IMR-90 (cell line): ENCODE measurements at regions not wholly inside any gene's neighbourhood (a gene's known extent, or its start where the extent isn't known, plus 50 kb on each side); places are given as distances from the start of the nearest gene placed in this dataset.

Experiments
- ATAC-seq: fragments of 200-7000 bp; cut with Tn5 transposase; 2 replicates; pipeline ENCODE4 v1.9.1; 2020; ENCODE audit warnings: low read depth, mild to moderate bottlenecking, moderate library complexity
- BruUV-seq: library from RNA; stranded (reverse); fragments of 400-500 nt; replicated peaks from 2 replicates; lab custom pipeline; 2021; lab: Mats Ljungman, UMichigan
- CTCF ChIA-PET: fragments of 300-600 bp; formaldehyde crosslinking; extraction: SDS; loops from one replicate; lab custom pipeline; 2021; ENCODE audit warnings: antibody characterized with exemption; lab: Yijun Ruan, JAX
- POLR2A ChIA-PET: fragments of 300-600 bp; sonication (Branson Sonifier 250); formaldehyde crosslinking; loops from one replicate; lab custom pipeline; 2022; ENCODE audit warnings: antibody characterized with exemption; ENCODE audit not compliant: unreplicated experiment; lab: Charles Lee
- DNase-seq: peaks from one replicate; pipeline ENCODE4 v3.0.0; 2013
- H2AFZ ChIP-seq: replicated peaks from 2 replicates; pipeline ENCODE3; 2013; ENCODE audit warnings: low read length, mild to moderate bottlenecking; ENCODE audit not compliant: poor library complexity
- H2AK5ac ChIP-seq: 2 replicates; pipeline ENCODE4 v1.6.1; 2013; ENCODE audit warnings: low read depth, low read length, inconsistent platforms
- H2AK9ac ChIP-seq: replicated peaks from 2 replicates; pipeline ENCODE3; 2013; ENCODE audit warnings: mild to moderate bottlenecking, low read depth, low read length, moderate library complexity; ENCODE audit not compliant: poor library complexity
- H2BK120ac ChIP-seq: 2 replicates; pipeline ENCODE4 v1.6.1; 2013; ENCODE audit warnings: low read depth, low read length, inconsistent platforms
- H2BK15ac ChIP-seq: 3 replicates; pipeline ENCODE4 v1.6.1; 2013; ENCODE audit warnings: low read depth, low read length, inconsistent platforms
- H2BK20ac ChIP-seq: 2 replicates; pipeline ENCODE4 v1.6.1; 2013; ENCODE audit warnings: low read depth, mild to moderate bottlenecking, inconsistent platforms, low read length, moderate library complexity
- H2BK5ac ChIP-seq: 2 replicates; pipeline ENCODE4 v1.6.1; 2013; ENCODE audit warnings: mild to moderate bottlenecking, low read depth, low read length, inconsistent platforms; ENCODE audit not compliant: poor library complexity, severe bottlenecking
- H3K14ac ChIP-seq: replicated peaks from 2 replicates; pipeline ENCODE4 v1.6.1; 2013; ENCODE audit warnings: low read depth, low read length, inconsistent platforms
- H3K18ac ChIP-seq: 2 replicates; pipeline ENCODE4 v1.6.1; 2013; ENCODE audit warnings: low read depth, low read length, control low read depth
- H3K23ac ChIP-seq: 2 replicates; pipeline ENCODE4 v1.6.1; 2013; ENCODE audit warnings: low read depth, low read length, inconsistent platforms
- H3K27ac ChIP-seq: 2 replicates; pipeline ENCODE4 v1.5.1; 2013; ENCODE audit warnings: mild to moderate bottlenecking, control low read depth, low read length; ENCODE audit not compliant: insufficient read depth
- H3K27me3 ChIP-seq: 2 replicates; pipeline ENCODE4 v1.6.1; 2013; ENCODE audit warnings: low read length; ENCODE audit not compliant: control insufficient read depth, insufficient read depth
- H3K36me3 ChIP-seq: 2 replicates; pipeline ENCODE4 v1.6.1; 2013; ENCODE audit warnings: low read length, mixed read lengths; ENCODE audit not compliant: control insufficient read depth, insufficient read depth
- H3K4ac ChIP-seq: 2 replicates; pipeline ENCODE4 v1.6.1; 2013; ENCODE audit warnings: low read depth, low read length, inconsistent platforms
- H3K4me1 ChIP-seq: 2 replicates; pipeline ENCODE4 v1.6.1; 2013; ENCODE audit warnings: low read length, mixed read lengths; ENCODE audit not compliant: control insufficient read depth, insufficient read depth
- H3K4me2 ChIP-seq: 2 replicates; pipeline ENCODE4 v1.6.1; 2013; ENCODE audit warnings: low read depth, mild to moderate bottlenecking, control low read depth, low read length, moderate library complexity
- H3K4me3 ChIP-seq: 2 replicates; pipeline ENCODE4 v1.5.1; 2013; ENCODE audit warnings: low read depth, mild to moderate bottlenecking, control low read depth, low read length, moderate library complexity; ENCODE audit not compliant: insufficient read depth
- H3K56ac ChIP-seq: 2 replicates; pipeline ENCODE4 v1.6.1; 2013; ENCODE audit warnings: low read length, inconsistent platforms; ENCODE audit not compliant: insufficient read depth; ENCODE audit errors: extremely low read depth
- H3K79me1 ChIP-seq, 2 experiments: 2 replicates each; pipeline ENCODE4 v1.6.1; 2013; ENCODE audit warnings: low read length in 2 of 2, inconsistent platforms in 1 of 2, low read depth in 1 of 2
- H3K9ac ChIP-seq: 2 replicates; pipeline ENCODE4 v1.6.1; 2013; ENCODE audit warnings: low read depth, low read length, control low read depth
- H3K9me1 ChIP-seq: 2 replicates; pipeline ENCODE4 v1.6.1; 2013; ENCODE audit warnings: low read length, inconsistent platforms; ENCODE audit not compliant: insufficient read depth
- H3K9me3 ChIP-seq: 2 replicates; pipeline ENCODE4 v1.6.1; 2013; ENCODE audit warnings: low read length; ENCODE audit not compliant: control insufficient read depth, insufficient read depth
- H4K20me1 ChIP-seq: 2 replicates; pipeline ENCODE4 v1.6.1; 2013; ENCODE audit warnings: low read length, inconsistent platforms; ENCODE audit not compliant: insufficient read depth
- H4K5ac ChIP-seq: 2 replicates; pipeline ENCODE4 v1.6.1; 2013; ENCODE audit warnings: mild to moderate bottlenecking, low read depth, low read length, control low read depth
- H4K8ac ChIP-seq, 2 experiments: 2 replicates each; pipeline ENCODE4 v1.6.1; 2013; ENCODE audit warnings: low read depth in 2 of 2, low read length in 2 of 2, control low read depth in 1 of 2, inconsistent platforms in 1 of 2
- H4K91ac ChIP-seq: 2 replicates; pipeline ENCODE4 v1.6.1; 2013; ENCODE audit warnings: low read depth, low read length, inconsistent platforms; ENCODE audit not compliant: insufficient read depth
- BHLHE40 ChIP-seq: fragments of 150-350 bp; IDR thresholded peaks from 2 replicates; pipeline ENCODE4 v1.6.1; 2016; ENCODE audit warnings: mild to moderate bottlenecking, low read depth, low read length
- CEBPB ChIP-seq: IDR thresholded peaks from 2 replicates; pipeline ENCODE4 v1.6.1; 2012; ENCODE audit warnings: low read depth, low read length, improper control_type of control experiment
- CHD1 ChIP-seq: IDR thresholded peaks from 2 replicates; pipeline ENCODE4 v1.6.1; 2012; ENCODE audit warnings: low read depth, low read length, improper control_type of control experiment
- CTCF ChIP-seq: conservative IDR thresholded peaks from 2 replicates; pipeline ENCODE4 v1.5.1; 2012; ENCODE audit warnings: mild to moderate bottlenecking, low read depth, low read length, improper control_type of control experiment
- ELK1 ChIP-seq: fragments of 150-350 bp; IDR thresholded peaks from 2 replicates; pipeline ENCODE4 v1.6.1; 2016; ENCODE audit warnings: low read depth, mild to moderate bottlenecking, low read length, moderate library complexity, borderline replicate concordance
- FOS ChIP-seq: fragments of 150-350 bp; IDR thresholded peaks from 2 replicates; pipeline ENCODE4 v1.6.1; 2016; ENCODE audit warnings: low read depth, low read length
- MAFK ChIP-seq: IDR thresholded peaks from 2 replicates; pipeline ENCODE4 v1.6.1; 2012; ENCODE audit warnings: low read depth, low read length, improper control_type of control experiment
- MAZ ChIP-seq: IDR thresholded peaks from 2 replicates; pipeline ENCODE4 v1.6.1; 2012; ENCODE audit warnings: low read depth, mild to moderate bottlenecking, low read length, improper control_type of control experiment, moderate library complexity, borderline replicate concordance
- MXI1 ChIP-seq: IDR thresholded peaks from 2 replicates; pipeline ENCODE4 v1.6.1; 2012; ENCODE audit warnings: low read depth, mild to moderate bottlenecking, low read length, moderate library complexity, borderline replicate concordance
- NFE2L2 ChIP-seq: fragments of 150-350 bp; IDR thresholded peaks from 2 replicates; pipeline ENCODE4 v1.6.1; 2016; ENCODE audit warnings: low read depth, mild to moderate bottlenecking, low read length
- POLR2A ChIP-seq: IDR thresholded peaks from 2 replicates; pipeline ENCODE4 v1.6.1; 2012; ENCODE audit warnings: mild to moderate bottlenecking, low read depth, low read length
- RAD21 ChIP-seq: IDR thresholded peaks from 2 replicates; pipeline ENCODE4 v1.6.1; 2012; ENCODE audit warnings: low read length, improper control_type of control experiment
- RCOR1 ChIP-seq: IDR thresholded peaks from 2 replicates; pipeline ENCODE4 v1.6.1; 2012; ENCODE audit warnings: mild to moderate bottlenecking, low read length, improper control_type of control experiment; ENCODE audit not compliant: insufficient replicate concordance
- RFX5 ChIP-seq: IDR thresholded peaks from 2 replicates; pipeline ENCODE4 v1.8.0; 2012; ENCODE audit warnings: low read depth, mild to moderate bottlenecking, low read length, moderate library complexity
- SMC3 ChIP-seq: fragments of 150-350 bp; IDR thresholded peaks from 2 replicates; pipeline ENCODE4 v1.6.1; 2016; ENCODE audit warnings: low read depth, mild to moderate bottlenecking, antibody characterized with exemption, low read length, moderate library complexity
- USF2 ChIP-seq: fragments of 150-350 bp; IDR thresholded peaks from 2 replicates; pipeline ENCODE4 v1.6.1; 2017; ENCODE audit warnings: mild to moderate bottlenecking, antibody characterized with exemption, low read length, low read depth
- WGBS, 2 experiments: methylation state at CpG; one replicate each; pipeline versions ENCODE4 v1.1.5 to v1.1.7; 2013; ENCODE audit warnings: missing lambda C conversion rate in 2 of 2; ENCODE audit not compliant: insufficient read length in 1 of 2; ENCODE audit errors: extremely low coverage in 2 of 2; 5-methylcytosine and 5-hydroxymethylcytosine counted together
- dilution Hi-C: fragments of 300-500 bp; cut with HindIII; formaldehyde crosslinking; loops from one replicate; pipeline ENCODE4 v1.14.3; 2018; ENCODE audit warnings: low sequenced_read_pairs; ENCODE audit not compliant: unreplicated experiment
- in situ Hi-C: fragments of 300-500 bp; cut with MboI; formaldehyde crosslinking; loops from 3 replicates; pipeline ENCODE4 v1.14.3; 2019; ENCODE audit warnings: low sequenced_read_pairs, inconsistent platforms, mixed read lengths
- intact Hi-C: fragments of 100-400 bp; cut with micrococcal nuclease; formaldehyde crosslinking; loops from 2 replicates; pipeline ENCODE4 v1.10.0; 2022

- no peak overlapping the region for H4K91ac ChIP-seq
- no peak overlapping the region for H3K27ac ChIP-seq
- H4K5ac ChIP-seq: no peak overlapping the region
- H3K4me3 ChIP-seq: no peak overlapping the region
- no peak overlapping the region for H2AK9ac ChIP-seq
- no peak for ATAC-seq
- dilution Hi-C loops (no loop called here), in situ Hi-C loops (no loop called here), intact Hi-C loops (no loop called here)
- no peaks in the 10 kb centered on the region for H3K9me3 ChIP-seq
- no peak overlapping the region for H3K4me2 ChIP-seq
- no peak overlapping the region for H3K23ac ChIP-seq
- H3K36me3 ChIP-seq: no peaks in the 10 kb centered on the region
- no peaks in the 10 kb centered on the region for H4K20me1 ChIP-seq
- no peak overlapping the region for H2AK5ac ChIP-seq
- no peak for DNase-seq
- TF ChIP-seq NFE2L2 (no peak), CHD1 (no peak), RCOR1 (no peak), SMC3 (no peak), MXI1 (no peak), BHLHE40 (no peak), CEBPB (no peak), MAFK (no peak), FOS (no peak), RAD21 (no peak), CTCF (no peak), POLR2A (no peak), MAZ (no peak), USF2 (no peak), RFX5 (no peak), ELK1 (no peak)
- H3K56ac ChIP-seq: no peak overlapping the region
- no TSS peak for BruUV-seq
- H3K27me3 ChIP-seq: peaks cover 3% of the 10 kb centered on the region
- no peak overlapping the region for H2BK120ac ChIP-seq
- no peak overlapping the region for H3K14ac ChIP-seq
- peaks cover 3% of the 10 kb centered on the region; the same call in 1 of the 2 replicates for H3K9me1 ChIP-seq
- no peak overlapping the region for H3K18ac ChIP-seq
- no peak overlapping the region for H4K8ac ChIP-seq
- no peak overlapping the region for H3K9ac ChIP-seq
- no peaks in the 10 kb centered on the region for H3K79me1 ChIP-seq
- POLR2A ChIA-PET: no interaction called here
- H2BK15ac ChIP-seq: no peak overlapping the region
- H2BK20ac ChIP-seq: no peak overlapping the region
- CTCF ChIA-PET: interaction anchor here (0.6 kb wide), 1 partner anchor 257 kb away, joined by 8 read pairs; no protein-coding TSS in a partner anchor
- no peaks in the 10 kb centered on the region; the same call in 1 of the 2 replicates for H3K4me1 ChIP-seq
- H3K4ac ChIP-seq: no peak overlapping the region
- no peak overlapping the region for H2BK5ac ChIP-seq
- WGBS, 2 experiments: 100% methylated on average over 1 of the region's 6 CpGs; no CpG with 5 or more reads in 1 of the 2 experiments
- H2AFZ ChIP-seq: no peak overlapping the region
These were observed 87.1 kb downstream of the ADAMTS15 start for GRCh38 chr11:130535520-130535919.
